ENCODE measurements at regions not wholly inside any gene's neighbourhood (a gene's known extent, or its start where the extent isn't known, plus 50 kb on each side); places are given as distances from the start of the nearest gene placed in this dataset.
"Not testable (repeated sequence)": the region's sequence is repeated elsewhere in the genome, so short reads cannot be mapped to it uniquely, and the experiment has no call there.

GRCh38 chr9:30511666-30512065 lies 1872.8 kb upstream of the ACO1 start:
- DNase-seq, result no peak

GRCh38 chr9:30519166-30519565 lies 1865.3 kb upstream of the ACO1 start:
- no peak for DNase-seq

- no peak for DNase-seq
Measured at GRCh38 chr9:30519756-30520155, 1864.7 kb upstream of the ACO1 start.

- no peak for DNase-seq
Measured at GRCh38 chr9:30522061-30522460, 1862.4 kb upstream of the ACO1 start.

GRCh38 chr9:30522486-30522885 lies 1862.0 kb upstream of the ACO1 start:
- no peak for DNase-seq

GRCh38 chr9:30524311-30524710 lies 1860.1 kb upstream of the ACO1 start:
- no peak for DNase-seq

GRCh38 chr9:30534455-30534854 lies 1850.0 kb upstream of the ACO1 start:
- peak; percentile 55 for DNase-seq

- peak; percentile 86 for DNase-seq
Measured at GRCh38 chr9:30534896-30535295, 1849.5 kb upstream of the ACO1 start.

- no peak for DNase-seq
Measured at GRCh38 chr9:30536494-30536893, 1847.9 kb upstream of the ACO1 start.

GRCh38 chr9:30539696-30540095 lies 1844.7 kb upstream of the ACO1 start:
- DNase-seq, result not testable (repeated sequence)

- DNase-seq, result no peak
Measured at GRCh38 chr9:30574355-30575151, 1809.9 kb upstream of the ACO1 start.

- DNase-seq, result no peak
Measured at GRCh38 chr9:30575218-30575617, 1809.2 kb upstream of the ACO1 start.

- DNase-seq, result no peak
Measured at GRCh38 chr9:30575691-30576090, 1808.8 kb upstream of the ACO1 start.

- no peak for DNase-seq
Measured at GRCh38 chr9:30579810-30580209, 1804.6 kb upstream of the ACO1 start.

- DNase-seq, result no peak
Measured at GRCh38 chr9:30582240-30582639, 1802.2 kb upstream of the ACO1 start.

- no peak for DNase-seq
Measured at GRCh38 chr9:30584559-30584958, 1799.9 kb upstream of the ACO1 start.

- no peak for DNase-seq
Measured at GRCh38 chr9:30591461-30591860, 1793.0 kb upstream of the ACO1 start.

GRCh38 chr9:30597608-30598007 lies 1786.8 kb upstream of the ACO1 start:
- DNase-seq, result no peak

GRCh38 chr9:30605936-30606335 lies 1778.5 kb upstream of the ACO1 start:
- DNase-seq, result no peak

GRCh38 chr9:30609713-30610112 lies 1774.7 kb upstream of the ACO1 start:
- no peak for DNase-seq

- not testable (repeated sequence) for DNase-seq
Measured at GRCh38 chr9:30616782-30617181, 1767.7 kb upstream of the ACO1 start.

GRCh38 chr9:30622561-30622960 lies 1761.9 kb upstream of the ACO1 start:
- DNase-seq, result no peak

- DNase-seq, result no peak
Measured at GRCh38 chr9:30628915-30629567, 1755.4 kb upstream of the ACO1 start.

- DNase-seq, result no peak
Measured at GRCh38 chr9:30630459-30630858, 1754.0 kb upstream of the ACO1 start.

- not testable (repeated sequence) for DNase-seq
Measured at GRCh38 chr9:30646639-30647038, 1737.8 kb upstream of the ACO1 start.
